SK-N-SH treated with all-trans-retinoic acid at 6 μM for 48 hours (cell line): ENCODE measurements at regions not wholly inside any gene's neighbourhood (a gene's known extent, or its start where the extent isn't known, plus 50 kb on each side); places are given as distances from the start of the nearest gene placed in this dataset.

ENCODE experiments used
- ATAC-seq: fragments of 200-7000 bp; cut with Tn5 transposase; 3 replicates; pipeline ENCODE4 v1.9.1; 2020; ENCODE audit warnings: mild to moderate bottlenecking, moderate library complexity
- ARNTL ChIP-seq: fragments of 450-650 bp; formaldehyde crosslinking; IDR thresholded peaks from 2 replicates; pipeline ENCODE4 v1.5.0; 2020; ENCODE audit warnings: low read depth, mild to moderate bottlenecking, moderate library complexity, borderline replicate concordance
- BACH2 ChIP-seq: fragments of 250-450 bp; sonication (Bioruptor Pico); IDR thresholded peaks from 2 replicates; pipeline ENCODE4 v1.9.0; 2021; ENCODE audit warnings: mild to moderate bottlenecking, borderline replicate concordance
- CSDC2 ChIP-seq: fragments of 250-450 bp; sonication (Bioruptor Pico); IDR thresholded peaks from 2 replicates; pipeline ENCODE4 v1.5.0; 2020; ENCODE audit warnings: mild to moderate bottlenecking, moderate library complexity
- ESRRG ChIP-seq: fragments of 250-450 bp; sonication (Bioruptor Pico); IDR thresholded peaks from 2 replicates; pipeline ENCODE4 v1.6.1; 2021; ENCODE audit warnings: mild to moderate bottlenecking
- GLIS3 ChIP-seq: fragments of 250-450 bp; sonication (Bioruptor Pico); IDR thresholded peaks from 2 replicates; pipeline ENCODE4 v1.5.0; 2020; ENCODE audit warnings: mild to moderate bottlenecking, moderate library complexity
- ISL1 ChIP-seq: fragments of 250-450 bp; sonication (Bioruptor Pico); IDR thresholded peaks from 2 replicates; pipeline ENCODE4 v2.1.2; 2022; ENCODE audit warnings: mild to moderate bottlenecking, moderate library complexity
- OSR1 ChIP-seq: fragments of 250-450 bp; sonication (Bioruptor Pico); IDR thresholded peaks from 2 replicates; pipeline ENCODE4 v1.8.0; 2022; ENCODE audit warnings: moderate library complexity, mild to moderate bottlenecking, inconsistent platforms
- PPARA ChIP-seq: fragments of 250-450 bp; sonication (Bioruptor Pico); IDR thresholded peaks from 2 replicates; pipeline ENCODE4 v1.5.0; 2020; ENCODE audit warnings: mild to moderate bottlenecking, borderline replicate concordance
- RARB ChIP-seq: fragments of 250-450 bp; sonication (Bioruptor Pico); IDR thresholded peaks from 2 replicates; pipeline ENCODE4 v1.8.0; 2021; ENCODE audit warnings: mild to moderate bottlenecking, moderate library complexity
- SNAI2 ChIP-seq: fragments of 250-450 bp; sonication (Bioruptor Pico); IDR thresholded peaks from 2 replicates; pipeline ENCODE4 v1.5.0; 2020; ENCODE audit warnings: mild to moderate bottlenecking, moderate library complexity
- TCF4 ChIP-seq: fragments of 250-450 bp; sonication (Bioruptor Pico); IDR thresholded peaks from 2 replicates; pipeline ENCODE4 v1.8.0; 2021; ENCODE audit warnings: mild to moderate bottlenecking, moderate library complexity, borderline replicate concordance
- TOX ChIP-seq: fragments of 250-450 bp; sonication (Bioruptor Pico); IDR thresholded peaks from 2 replicates; pipeline ENCODE4 v1.8.0; 2021; ENCODE audit warnings: mild to moderate bottlenecking, moderate library complexity, borderline replicate concordance
- ZC3H10 ChIP-seq: fragments of 250-450 bp; sonication (Bioruptor Pico); IDR thresholded peaks from 2 replicates; pipeline ENCODE4 v1.5.1; 2021; ENCODE audit warnings: mild to moderate bottlenecking, moderate library complexity
- ZFP3 ChIP-seq: fragments of 250-450 bp; sonication (Bioruptor Pico); IDR thresholded peaks from 2 replicates; pipeline ENCODE4 v1.5.0; 2020; ENCODE audit warnings: mild to moderate bottlenecking, moderate library complexity
- ZFP30 ChIP-seq: fragments of 450-650 bp; formaldehyde crosslinking; IDR thresholded peaks from 2 replicates; pipeline ENCODE4 v1.5.0; 2022; ENCODE audit warnings: mild to moderate bottlenecking, moderate library complexity
- ZNF565 ChIP-seq: fragments of 450-650 bp; formaldehyde crosslinking; conservative IDR thresholded peaks from 2 replicates; pipeline ENCODE4 v1.5.0; 2020; ENCODE audit warnings: low read depth, mild to moderate bottlenecking, moderate library complexity
- ZNF70 ChIP-seq: fragments of 450-650 bp; formaldehyde crosslinking; IDR thresholded peaks from 2 replicates; pipeline ENCODE4 v1.5.0; 2020; ENCODE audit warnings: mild to moderate bottlenecking, moderate library complexity
- ZNF8 ChIP-seq: fragments of 450-650 bp; formaldehyde crosslinking; IDR thresholded peaks from 2 replicates; pipeline ENCODE4 v1.5.0; 2020; ENCODE audit warnings: mild to moderate bottlenecking, moderate library complexity
- TF ChIP-seq, protein P1 (sequence below): fragments of 250-450 bp; sonication (Bioruptor Pico); IDR thresholded peaks from 2 replicates; pipeline ENCODE4 v1.5.1; 2021; ENCODE audit warnings: mild to moderate bottlenecking, moderate library complexity
- TF ChIP-seq, protein P2 (sequence below): fragments of 250-450 bp; sonication (Bioruptor Pico); IDR thresholded peaks from 2 replicates; pipeline ENCODE4 v1.8.0; 2021; ENCODE audit warnings: low read depth, mild to moderate bottlenecking, moderate library complexity, borderline replicate concordance
- TF ChIP-seq, protein P3 (sequence below): fragments of 250-450 bp; sonication (Bioruptor Pico); IDR thresholded peaks from 2 replicates; pipeline ENCODE4 v1.5.0; 2020; ENCODE audit warnings: mild to moderate bottlenecking, moderate library complexity
- TF ChIP-seq, protein P4 (sequence below): fragments of 250-450 bp; sonication (Bioruptor Pico); IDR thresholded peaks from 2 replicates; pipeline ENCODE4 v1.5.1; 2020; ENCODE audit warnings: low read depth, mild to moderate bottlenecking, moderate library complexity

DNA sequence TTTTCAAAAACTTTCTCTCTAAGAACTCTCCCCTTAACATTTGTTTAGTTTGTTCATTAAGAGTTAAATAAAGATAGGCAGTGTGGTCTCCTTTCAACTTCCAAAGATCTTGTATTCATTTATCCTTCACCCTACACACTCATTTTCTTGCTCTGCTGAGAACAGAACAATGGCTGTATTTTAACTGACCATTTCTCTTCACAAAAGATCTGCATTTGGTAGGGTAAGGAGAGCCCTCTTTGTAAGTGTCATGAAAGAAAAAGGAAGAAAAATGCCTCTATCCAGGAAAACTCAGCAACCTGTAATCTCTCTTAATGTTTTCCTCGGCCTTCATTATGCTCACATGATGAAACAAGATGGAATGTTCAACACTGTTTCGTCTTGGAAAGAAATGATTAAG lies 193.7 kb upstream of the TLE4 start:
- no peak for TF ChIP-seq ZFP30 (CRISPR knock-in tag)
- no peak for TF ChIP-seq ZFP3 (CRISPR knock-in tag)
- TF ChIP-seq ZNF8 (CRISPR knock-in tag), result no peak
- no peak for TF ChIP-seq RARB (CRISPR knock-in tag)
- no peak for TF ChIP-seq ISL1 (CRISPR knock-in tag)
- no peak for TF ChIP-seq CSDC2 (CRISPR knock-in tag)
- no peak for TF ChIP-seq ARNTL (CRISPR knock-in tag)
- no peak for TF ChIP-seq GLIS3 (CRISPR knock-in tag)
- no peak for TF ChIP-seq TCF4 (CRISPR knock-in tag)
- TF ChIP-seq, protein P1, sequence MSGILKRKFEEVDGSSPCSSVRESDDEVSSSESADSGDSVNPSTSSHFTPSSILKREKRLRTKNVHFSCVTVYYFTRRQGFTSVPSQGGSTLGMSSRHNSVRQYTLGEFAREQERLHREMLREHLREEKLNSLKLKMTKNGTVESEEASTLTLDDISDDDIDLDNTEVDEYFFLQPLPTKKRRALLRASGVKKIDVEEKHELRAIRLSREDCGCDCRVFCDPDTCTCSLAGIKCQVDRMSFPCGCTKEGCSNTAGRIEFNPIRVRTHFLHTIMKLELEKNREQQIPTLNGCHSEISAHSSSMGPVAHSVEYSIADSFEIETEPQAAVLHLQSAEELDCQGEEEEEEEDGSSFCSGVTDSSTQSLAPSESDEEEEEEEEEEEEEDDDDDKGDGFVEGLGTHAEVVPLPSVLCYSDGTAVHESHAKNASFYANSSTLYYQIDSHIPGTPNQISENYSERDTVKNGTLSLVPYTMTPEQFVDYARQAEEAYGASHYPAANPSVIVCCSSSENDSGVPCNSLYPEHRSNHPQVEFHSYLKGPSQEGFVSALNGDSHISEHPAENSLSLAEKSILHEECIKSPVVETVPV, result no peak
- TF ChIP-seq BACH2 (CRISPR knock-in tag), result no peak
- TF ChIP-seq, protein P2, sequence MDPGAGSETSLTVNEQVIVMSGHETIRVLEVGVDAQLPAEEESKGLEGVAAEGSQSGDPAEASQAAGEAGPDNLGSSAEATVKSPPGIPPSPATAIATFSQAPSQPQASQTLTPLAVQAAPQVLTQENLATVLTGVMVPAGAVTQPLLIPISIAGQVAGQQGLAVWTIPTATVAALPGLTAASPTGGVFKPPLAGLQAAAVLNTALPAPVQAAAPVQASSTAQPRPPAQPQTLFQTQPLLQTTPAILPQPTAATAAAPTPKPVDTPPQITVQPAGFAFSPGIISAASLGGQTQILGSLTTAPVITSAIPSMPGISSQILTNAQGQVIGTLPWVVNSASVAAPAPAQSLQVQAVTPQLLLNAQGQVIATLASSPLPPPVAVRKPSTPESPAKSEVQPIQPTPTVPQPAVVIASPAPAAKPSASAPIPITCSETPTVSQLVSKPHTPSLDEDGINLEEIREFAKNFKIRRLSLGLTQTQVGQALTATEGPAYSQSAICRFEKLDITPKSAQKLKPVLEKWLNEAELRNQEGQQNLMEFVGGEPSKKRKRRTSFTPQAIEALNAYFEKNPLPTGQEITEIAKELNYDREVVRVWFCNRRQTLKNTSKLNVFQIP (CRISPR knock-in tag), result no peak
- TF ChIP-seq, protein P3, sequence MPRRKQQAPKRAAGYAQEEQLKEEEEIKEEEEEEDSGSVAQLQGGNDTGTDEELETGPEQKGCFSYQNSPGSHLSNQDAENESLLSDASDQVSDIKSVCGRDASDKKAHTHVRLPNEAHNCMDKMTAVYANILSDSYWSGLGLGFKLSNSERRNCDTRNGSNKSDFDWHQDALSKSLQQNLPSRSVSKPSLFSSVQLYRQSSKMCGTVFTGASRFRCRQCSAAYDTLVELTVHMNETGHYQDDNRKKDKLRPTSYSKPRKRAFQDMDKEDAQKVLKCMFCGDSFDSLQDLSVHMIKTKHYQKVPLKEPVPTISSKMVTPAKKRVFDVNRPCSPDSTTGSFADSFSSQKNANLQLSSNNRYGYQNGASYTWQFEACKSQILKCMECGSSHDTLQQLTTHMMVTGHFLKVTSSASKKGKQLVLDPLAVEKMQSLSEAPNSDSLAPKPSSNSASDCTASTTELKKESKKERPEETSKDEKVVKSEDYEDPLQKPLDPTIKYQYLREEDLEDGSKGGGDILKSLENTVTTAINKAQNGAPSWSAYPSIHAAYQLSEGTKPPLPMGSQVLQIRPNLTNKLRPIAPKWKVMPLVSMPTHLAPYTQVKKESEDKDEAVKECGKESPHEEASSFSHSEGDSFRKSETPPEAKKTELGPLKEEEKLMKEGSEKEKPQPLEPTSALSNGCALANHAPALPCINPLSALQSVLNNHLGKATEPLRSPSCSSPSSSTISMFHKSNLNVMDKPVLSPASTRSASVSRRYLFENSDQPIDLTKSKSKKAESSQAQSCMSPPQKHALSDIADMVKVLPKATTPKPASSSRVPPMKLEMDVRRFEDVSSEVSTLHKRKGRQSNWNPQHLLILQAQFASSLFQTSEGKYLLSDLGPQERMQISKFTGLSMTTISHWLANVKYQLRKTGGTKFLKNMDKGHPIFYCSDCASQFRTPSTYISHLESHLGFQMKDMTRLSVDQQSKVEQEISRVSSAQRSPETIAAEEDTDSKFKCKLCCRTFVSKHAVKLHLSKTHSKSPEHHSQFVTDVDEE (CRISPR knock-in tag), result no peak
- no peak for TF ChIP-seq ZC3H10
- TF ChIP-seq, protein P4, sequence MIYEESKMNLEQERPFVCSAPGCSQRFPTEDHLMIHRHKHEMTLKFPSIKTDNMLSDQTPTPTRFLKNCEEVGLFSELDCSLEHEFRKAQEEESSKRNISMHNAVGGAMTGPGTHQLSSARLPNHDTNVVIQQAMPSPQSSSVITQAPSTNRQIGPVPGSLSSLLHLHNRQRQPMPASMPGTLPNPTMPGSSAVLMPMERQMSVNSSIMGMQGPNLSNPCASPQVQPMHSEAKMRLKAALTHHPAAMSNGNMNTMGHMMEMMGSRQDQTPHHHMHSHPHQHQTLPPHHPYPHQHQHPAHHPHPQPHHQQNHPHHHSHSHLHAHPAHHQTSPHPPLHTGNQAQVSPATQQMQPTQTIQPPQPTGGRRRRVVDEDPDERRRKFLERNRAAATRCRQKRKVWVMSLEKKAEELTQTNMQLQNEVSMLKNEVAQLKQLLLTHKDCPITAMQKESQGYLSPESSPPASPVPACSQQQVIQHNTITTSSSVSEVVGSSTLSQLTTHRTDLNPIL, result no peak
- TF ChIP-seq ESRRG (CRISPR knock-in tag), result no peak
- TF ChIP-seq PPARA, result no peak
- TF ChIP-seq TOX (CRISPR knock-in tag), result no peak
- TF ChIP-seq ZNF565 (CRISPR knock-in tag), result no peak
- TF ChIP-seq SNAI2 (CRISPR knock-in tag), result no peak
- ATAC-seq, result no peak

DNA sequence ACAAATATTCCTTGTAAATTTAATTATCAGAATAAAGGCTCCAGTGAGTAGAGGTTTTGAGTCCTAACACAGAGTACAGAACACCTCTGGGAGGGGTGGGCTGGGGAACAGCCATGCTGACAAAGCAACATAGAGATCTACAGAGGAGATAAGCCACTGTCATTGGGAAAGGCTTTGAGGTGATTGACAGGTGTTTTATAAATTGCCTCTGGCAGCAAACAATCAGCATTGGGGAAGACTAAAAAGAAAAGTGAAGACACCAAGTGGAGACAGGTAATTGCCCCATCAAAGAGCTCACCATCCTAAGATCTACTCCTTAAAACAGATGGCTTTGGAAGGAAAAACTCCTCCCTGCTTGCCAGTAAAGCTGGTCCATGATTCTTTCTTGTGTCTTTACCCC lies 189.7 kb upstream of the TLE4 start:
- TF ChIP-seq OSR1 (CRISPR knock-in tag), result no peak
- TF ChIP-seq ZC3H10, result no peak
- TF ChIP-seq, protein P4, result no peak
- TF ChIP-seq GLIS3 (CRISPR knock-in tag), result no peak
- no peak for TF ChIP-seq ISL1 (CRISPR knock-in tag)
- no peak for TF ChIP-seq ZNF565 (CRISPR knock-in tag)
- no peak for TF ChIP-seq RARB (CRISPR knock-in tag)
- TF ChIP-seq, all 23 proteins: peak for 0
- no peak for ATAC-seq

DNA sequence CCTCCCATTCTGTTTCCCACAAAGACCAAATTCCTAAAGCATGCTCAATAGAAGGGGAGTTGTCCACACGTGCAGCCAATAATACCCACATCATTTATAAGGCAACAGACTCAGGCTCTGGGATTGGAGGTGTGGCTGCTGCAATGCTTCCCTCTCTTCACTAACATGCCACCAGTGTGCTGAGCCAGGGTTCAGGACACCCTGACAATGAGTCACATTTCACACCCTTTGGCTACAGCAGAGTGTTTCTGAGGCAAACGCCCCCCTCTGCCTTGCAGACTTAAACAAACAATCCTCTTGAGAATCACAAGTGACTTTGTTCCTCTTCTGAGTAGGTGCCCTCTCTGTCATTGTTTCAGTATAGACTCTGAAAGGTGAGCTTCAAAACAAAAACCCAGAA lies 189.3 kb upstream of the TLE4 start:
- no peak for ATAC-seq
- TF ChIP-seq CSDC2 (CRISPR knock-in tag) (no peak), ZNF8 (CRISPR knock-in tag) (no peak), GLIS3 (CRISPR knock-in tag) (no peak), SNAI2 (CRISPR knock-in tag) (no peak), ISL1 (CRISPR knock-in tag) (no peak), ZFP3 (CRISPR knock-in tag) (no peak), ZNF70 (CRISPR knock-in tag) (no peak)
- TF ChIP-seq, protein P1, result no peak
- TF ChIP-seq, protein P4, result no peak
- TF ChIP-seq, protein P3 (CRISPR knock-in tag), result no peak
